Fibroblast of the conjunctiva (primary cell): ENCODE measurements at regions not wholly inside any gene's neighbourhood (a gene's known extent, or its start where the extent isn't known, plus 50 kb on each side); places are given as distances from the start of the nearest gene placed in this dataset.

Experiments used
- DNase-seq: peaks from one replicate; pipeline ENCODE4 v3.0.0-alpha.2; 2010; ENCODE audit warnings: low read depth

GRCh38 chr2:217160978-217161973, 301.4 kb upstream of the TNP1 start:
- no peak for DNase-seq

- no peak for DNase-seq
These were observed 300.4 kb upstream of the TNP1 start for GRCh38 chr2:217160103-217160743.

- DNase-seq, result no peak
These were observed 299.1 kb upstream of the TNP1 start for GRCh38 chr2:217158928-217159327.

- no peak for DNase-seq
These were observed 297.7 kb upstream of the TNP1 start for GRCh38 chr2:217157581-217157980.

- DNase-seq, result no peak
These were observed 296.9 kb upstream of the TNP1 start for GRCh38 chr2:217156801-217157200.

GRCh38 chr2:217154923-217155322, 295.1 kb upstream of the TNP1 start:
- no peak for DNase-seq

GRCh38 chr2:217153510-217153909, 293.6 kb upstream of the TNP1 start:
- DNase-seq, result no peak

- DNase-seq, result no peak
These were observed 293.0 kb upstream of the TNP1 start for GRCh38 chr2:217152831-217153230.

- DNase-seq, result no peak
These were observed 291.8 kb upstream of the TNP1 start for GRCh38 chr2:217151509-217152206.

- DNase-seq, result peak; percentile 26
These were observed 290.4 kb upstream of the TNP1 start for GRCh38 chr2:217150236-217150635.

GRCh38 chr2:217149087-217149660, 289.3 kb upstream of the TNP1 start:
- no peak for DNase-seq

- DNase-seq, result no peak
These were observed 288.0 kb upstream of the TNP1 start for GRCh38 chr2:217147818-217148217.

- DNase-seq, result no peak
These were observed 287.1 kb upstream of the TNP1 start for GRCh38 chr2:217146956-217147355.

- no peak for DNase-seq
These were observed 282.9 kb upstream of the TNP1 start for GRCh38 chr2:217142649-217143266.

- DNase-seq, result no peak
These were observed 278.4 kb upstream of the TNP1 start for GRCh38 chr2:217138284-217138683.

GRCh38 chr2:217127744-217128143, 267.9 kb upstream of the TNP1 start:
- no peak for DNase-seq

GRCh38 chr2:217125014-217125413, 265.1 kb upstream of the TNP1 start:
- no peak for DNase-seq

- DNase-seq, result no peak
These were observed 264.2 kb upstream of the TNP1 start for GRCh38 chr2:217124050-217124449.

GRCh38 chr2:217121565-217121964, 261.7 kb upstream of the TNP1 start:
- DNase-seq, result no peak

GRCh38 chr2:217120429-217120828, 260.6 kb upstream of the TNP1 start:
- no peak for DNase-seq

- no peak for DNase-seq
These were observed 258.9 kb upstream of the TNP1 start for GRCh38 chr2:217118559-217119284.
